ENCODE measurements at regions not wholly inside any gene's neighbourhood (a gene's known extent, or its start where the extent isn't known, plus 50 kb on each side); places are given as distances from the start of the nearest gene placed in this dataset.

- H3K27me3 ChIP-seq (ENCODE audit: insufficient read depth, low read length): no peaks in the 10 kb centered on the region
- H3K27ac ChIP-seq (ENCODE audit: low read depth, low read length): no peak overlapping the region
- no peaks in the 10 kb centered on the region for H3K4me1 ChIP-seq (ENCODE audit: insufficient read depth, low read length)
- no peak overlapping the region for H3K4me3 ChIP-seq (ENCODE audit: insufficient read depth, low read length)
- no peaks in the 10 kb centered on the region for H3K79me2 ChIP-seq (ENCODE audit: insufficient read depth, low read length)
- no peak overlapping the region for H2AFZ ChIP-seq (ENCODE audit: low read length)
- no peak overlapping the region for H3K4me2 ChIP-seq (ENCODE audit: insufficient read depth, low read length)
- no peaks in the 10 kb centered on the region for H3K36me3 ChIP-seq (ENCODE audit: insufficient read depth, low read length)
- no peak for TF ChIP-seq CTCF (IDR thresholded peaks at IDR 0.05; ENCODE audit: extremely low read depth, low read depth, low read length)
- no peak for DNase-seq (ENCODE audit: insufficient read length, low spot score, missing footprints)
- H3K9me3 ChIP-seq (ENCODE audit: low read depth, low read length): no peaks in the 10 kb centered on the region
- H4K20me1 ChIP-seq (ENCODE audit: insufficient read depth, low read length): no peaks in the 10 kb centered on the region
These were observed 67.2 kb upstream of the FOXN3 start for GRCh38 chr14:89484051-89484844.

GRCh38 chr14:89481196-89481595, 64.2 kb upstream of the FOXN3 start:
- Histone ChIP-seq H3K27ac (ENCODE audit: low read depth, low read length) (no peak overlapping the region), H3K4me2 (ENCODE audit: insufficient read depth, low read length) (no peak overlapping the region), H3K27me3 (ENCODE audit: insufficient read depth, low read length) (no peaks in the 10 kb centered on the region), H3K79me2 (ENCODE audit: insufficient read depth, low read length) (no peaks in the 10 kb centered on the region), H3K36me3 (ENCODE audit: insufficient read depth, low read length) (no peaks in the 10 kb centered on the region), H3K4me1 (ENCODE audit: insufficient read depth, low read length) (no peaks in the 10 kb centered on the region), H2AFZ (ENCODE audit: low read length) (no peak overlapping the region), H3K4me3 (ENCODE audit: insufficient read depth, low read length) (no peak overlapping the region), H3K9me3 (ENCODE audit: low read depth, low read length) (no peaks in the 10 kb centered on the region), H4K20me1 (ENCODE audit: insufficient read depth, low read length) (no peaks in the 10 kb centered on the region)
- no peak for DNase-seq (ENCODE audit: insufficient read length, low spot score, missing footprints)
- no peak for TF ChIP-seq CTCF (IDR thresholded peaks at IDR 0.05; ENCODE audit: extremely low read depth, low read depth, low read length)

GRCh38 chr14:89480278-89480677, 63.2 kb upstream of the FOXN3 start:
- DNase-seq (ENCODE audit: insufficient read length, low spot score, missing footprints): no peak
- Histone ChIP-seq H3K79me2 (ENCODE audit: insufficient read depth, low read length) (no peaks in the 10 kb centered on the region), H3K27me3 (ENCODE audit: insufficient read depth, low read length) (no peaks in the 10 kb centered on the region), H2AFZ (ENCODE audit: low read length) (no peak overlapping the region), H3K4me1 (ENCODE audit: insufficient read depth, low read length) (no peaks in the 10 kb centered on the region), H3K27ac (ENCODE audit: low read depth, low read length) (no peak overlapping the region), H3K36me3 (ENCODE audit: insufficient read depth, low read length) (no peaks in the 10 kb centered on the region), H3K9me3 (ENCODE audit: low read depth, low read length) (no peaks in the 10 kb centered on the region), H3K4me3 (ENCODE audit: insufficient read depth, low read length) (no peak overlapping the region), H3K4me2 (ENCODE audit: insufficient read depth, low read length) (no peak overlapping the region), H4K20me1 (ENCODE audit: insufficient read depth, low read length) (no peaks in the 10 kb centered on the region)
- no peak for TF ChIP-seq CTCF (IDR thresholded peaks at IDR 0.05; ENCODE audit: extremely low read depth, low read depth, low read length)

- H3K4me3 ChIP-seq (ENCODE audit: insufficient read depth, low read length): no peak overlapping the region
- no peaks in the 10 kb centered on the region for H3K9me3 ChIP-seq (ENCODE audit: low read depth, low read length)
- H3K27ac ChIP-seq (ENCODE audit: low read depth, low read length): no peak overlapping the region
- no peaks in the 10 kb centered on the region for H4K20me1 ChIP-seq (ENCODE audit: insufficient read depth, low read length)
- TF ChIP-seq CTCF (IDR thresholded peaks at IDR 0.05; ENCODE audit: extremely low read depth, low read depth, low read length): no peak
- H3K27me3 ChIP-seq (ENCODE audit: insufficient read depth, low read length): no peaks in the 10 kb centered on the region
- no peak overlapping the region for H2AFZ ChIP-seq (ENCODE audit: low read length)
- no peaks in the 10 kb centered on the region for H3K79me2 ChIP-seq (ENCODE audit: insufficient read depth, low read length)
- no peaks in the 10 kb centered on the region for H3K36me3 ChIP-seq (ENCODE audit: insufficient read depth, low read length)
- DNase-seq (ENCODE audit: insufficient read length, low spot score, missing footprints): no peak
- H3K4me1 ChIP-seq (ENCODE audit: insufficient read depth, low read length): no peaks in the 10 kb centered on the region
- no peak overlapping the region for H3K4me2 ChIP-seq (ENCODE audit: insufficient read depth, low read length)
These were observed 62.8 kb upstream of the FOXN3 start for GRCh38 chr14:89479802-89480201.

All from osteoblast (primary cell).